Endothelial cell of umbilical vein (primary cell): ENCODE measurements at regions not wholly inside any gene's neighbourhood (a gene's known extent, or its start where the extent isn't known, plus 50 kb on each side); places are given as distances from the start of the nearest gene placed in this dataset.

Experiments used
- BruUV-seq: library from RNA; stranded (reverse); fragments of 400-500 nt; replicated peaks from 2 replicates; lab custom pipeline; 2021; lab: Mats Ljungman, UMichigan
- CTCF ChIA-PET: fragments of 300-600, 350-600 bp; sonication (Branson Sonifier 250); formaldehyde crosslinking; loops from one replicate; lab custom pipeline; 2021; ENCODE audit warnings: antibody characterized with exemption, inconsistent platforms; lab: Charles Lee
- POLR2A ChIA-PET: fragments of 300-600, 350-600 bp; sonication (Branson Sonifier 250); formaldehyde crosslinking; loops from one replicate; lab custom pipeline; 2021; ENCODE audit warnings: antibody characterized with exemption, inconsistent platforms; lab: Charles Lee
- DNase-seq: peaks from one replicate; pipeline ENCODE4 v3.0.0-alpha.2; 2011; ENCODE audit warnings: low read depth, low spot score
- FAIRE-seq: peaks from 2 replicates; lab custom pipeline; 2011; peaks lifted over from hg19 to GRCh38; lab: Jason Lieb, UNC
- H2AFZ ChIP-seq: 2 replicates; pipeline ENCODE4 v1.6.0; 2012; ENCODE audit warnings: low read depth, low read length, control low read depth, inconsistent platforms
- H3K27ac ChIP-seq: 2 replicates; pipeline ENCODE4 v1.5.1; 2011; ENCODE audit warnings: low read depth, mild to moderate bottlenecking, control low read depth, low read length, moderate library complexity; ENCODE audit not compliant: insufficient read depth
- H3K27me3 ChIP-seq, 2 experiments: 2 replicates each; pipeline versions ENCODE4 v1.6.0 to v1.6.1; 2011; ENCODE audit warnings: low read length in 2 of 2, mixed read lengths in 1 of 2; ENCODE audit not compliant: control insufficient read depth in 2 of 2, insufficient read depth in 2 of 2
- H3K36me3 ChIP-seq, 2 experiments: 2 replicates in 1 of 2; 3 replicates in 1 of 2; pipeline ENCODE4 v1.5.1; 2011; ENCODE audit warnings: low read length in 2 of 2, mild to moderate bottlenecking in 1 of 2, moderate library complexity in 1 of 2; ENCODE audit not compliant: control insufficient read depth in 2 of 2, insufficient read depth in 2 of 2; ENCODE audit errors: extremely low read depth in 1 of 2
- H3K4me1 ChIP-seq: 3 replicates; pipeline ENCODE4 v1.5.1; 2011; ENCODE audit warnings: mild to moderate bottlenecking, low read length; ENCODE audit not compliant: control insufficient read depth, insufficient read depth; ENCODE audit errors: extremely low read depth
- H3K4me2 ChIP-seq: 2 replicates; pipeline ENCODE4 v1.6.1; 2011; ENCODE audit warnings: low read length, control low read depth, mixed read lengths; ENCODE audit not compliant: insufficient read depth
- H3K4me3 ChIP-seq, 3 experiments: fragments of 200-600 bp in 1 of 3; sonication (generic), shearing (Covaris generic) in 1 of 3; replicated peaks in 1 of 3; 2 replicates each; pipeline ENCODE4 v1.5.1; 2011 to 2016; ENCODE audit warnings: control low read depth in 3 of 3, low read length in 3 of 3, mild to moderate bottlenecking in 2 of 3, inconsistent platforms in 1 of 3, low read depth in 1 of 3, moderate library complexity in 1 of 3; ENCODE audit not compliant: insufficient read depth in 1 of 3
- H3K79me2 ChIP-seq: 2 replicates; pipeline ENCODE4 v1.6.0; 2012; ENCODE audit warnings: low read length, inconsistent platforms; ENCODE audit not compliant: control insufficient read depth, insufficient read depth
- H3K9ac ChIP-seq: replicated peaks from 2 replicates; pipeline ENCODE3; 2011; ENCODE audit warnings: low read length, control low read depth; ENCODE audit not compliant: insufficient read depth; ENCODE audit errors: extremely low read depth
- H3K9me1 ChIP-seq: replicated peaks from 3 replicates; pipeline ENCODE4 v1.6.0; 2011; ENCODE audit warnings: mild to moderate bottlenecking, low read length; ENCODE audit not compliant: control insufficient read depth, insufficient read depth; ENCODE audit errors: extremely low read depth
- H3K9me3 ChIP-seq: replicated peaks from 2 replicates; pipeline ENCODE4 v1.5.1; 2012; ENCODE audit warnings: low read length, inconsistent platforms; ENCODE audit not compliant: control insufficient read depth, insufficient read depth
- H4K20me1 ChIP-seq: replicated peaks from 2 replicates; pipeline ENCODE3; 2011; ENCODE audit warnings: mild to moderate bottlenecking, low read length; ENCODE audit not compliant: control insufficient read depth, insufficient read depth; ENCODE audit errors: extremely low read depth
- CTCF ChIP-seq, 2 donors: IDR thresholded peaks; 1 replicate in 1 of 2; 2 replicates in 1 of 2; pipeline ENCODE4 v1.5.1; 2011; ENCODE audit warnings: low read length in 2 of 2, mild to moderate bottlenecking in 2 of 2, moderate library complexity in 2 of 2, control low read depth in 1 of 2, inconsistent platforms in 1 of 2, low read depth in 1 of 2; ENCODE audit not compliant: insufficient read depth in 1 of 2; ENCODE audit errors: extremely low read depth in 1 of 2
- EZH2 ChIP-seq: IDR thresholded peaks from 2 replicates; pipeline ENCODE4 v1.6.1; 2012; ENCODE audit warnings: borderline replicate concordance, low read depth, mild to moderate bottlenecking, moderate library complexity, low read length, inconsistent platforms; ENCODE audit not compliant: severe bottlenecking
- FOS ChIP-seq: IDR thresholded peaks from 2 replicates; pipeline ENCODE4 v1.6.1; 2011; ENCODE audit warnings: mild to moderate bottlenecking, low read length, moderate library complexity, borderline replicate concordance; ENCODE audit not compliant: insufficient read depth
- GATA2 ChIP-seq: IDR thresholded peaks from 2 replicates; pipeline ENCODE4 v1.7.0; 2011; ENCODE audit warnings: low read depth, mild to moderate bottlenecking, moderate library complexity, mixed read lengths, low read length; ENCODE audit not compliant: insufficient read length, insufficient read depth
- JUN ChIP-seq: IDR thresholded peaks from 2 replicates; pipeline ENCODE4 v1.6.1; 2011; ENCODE audit warnings: borderline replicate concordance, low read depth; ENCODE audit not compliant: insufficient read length, insufficient read depth
- MAX ChIP-seq: IDR thresholded peaks from 2 replicates; pipeline ENCODE4 v1.6.1; 2011; ENCODE audit not compliant: insufficient read depth, insufficient read length
- MYC ChIP-seq: IDR thresholded peaks from one replicate; pipeline ENCODE4 v1.6.1; 2011; ENCODE audit warnings: mild to moderate bottlenecking, low read depth, low read length
- POLR2A ChIP-seq: IDR thresholded peaks from 2 replicates; pipeline ENCODE4 v1.6.1; 2012; ENCODE audit warnings: low read depth, mild to moderate bottlenecking, control low read depth, low read length
- POLR2AphosphoS5 ChIP-seq: IDR thresholded peaks from 2 replicates; pipeline ENCODE4 v1.6.1; 2012; ENCODE audit warnings: low read depth, mild to moderate bottlenecking, control low read depth, low read length, moderate library complexity; ENCODE audit not compliant: insufficient read depth
- dilution Hi-C: fragments of 300-500 bp; cut with MboI; formaldehyde crosslinking; loops from one replicate; pipeline ENCODE4 v1.15.0; 2019; ENCODE audit warnings: low sequenced_read_pairs; ENCODE audit not compliant: extremely low pct_ligation_motif_present
- intact Hi-C: fragments of 100-400 bp; cut with micrococcal nuclease; formaldehyde crosslinking; loops from one replicate; pipeline ENCODE4 v1.10.0; 2022

GRCh38 chrX:25207803-25208475 is 192.2 kb upstream of the ARX start:
- POLR2A ChIA-PET = no interaction called here
- Histone ChIP-seq H3K4me2 (no peak overlapping the region), H3K36me3 (no peaks in the 10 kb centered on the region), H3K9me3 (no peaks in the 10 kb centered on the region), H3K27ac (no peak overlapping the region), H3K27me3 (no peaks in the 10 kb centered on the region), H3K4me3 (no peak overlapping the region), H4K20me1 (no peaks in the 10 kb centered on the region), H3K79me2 (no peaks in the 10 kb centered on the region), H3K9me1 (no peaks in the 10 kb centered on the region), H2AFZ (no peak overlapping the region), H3K9ac (no peak overlapping the region), H3K4me1 (no peaks in the 10 kb centered on the region)
- CTCF ChIA-PET = no interaction called here
- FAIRE-seq = no peak
- TF ChIP-seq POLR2AphosphoS5 (no peak), CTCF (IDR thresholded peaks at IDR 0.05; ENCODE audit: extremely low read depth in 1 of 2, insufficient read depth in 1 of 2, low read depth in 1 of 2, low read length in 2 of 2) (no peak), POLR2A (no peak)
- DNase-seq = no peak
- intact Hi-C loops = no loop called here
- dilution Hi-C loops = no loop called here
- BruUV-seq = no TSS peak

- no peaks in the 10 kb centered on the region for H3K36me3 ChIP-seq
- dilution Hi-C loops (no loop called here), intact Hi-C loops (no loop called here)
- no TSS peak for BruUV-seq
- no peak overlapping the region for H3K27ac ChIP-seq
- no peak for TF ChIP-seq FOS
- no peak for TF ChIP-seq POLR2AphosphoS5
- TF ChIP-seq MYC = no peak
- no peak for TF ChIP-seq GATA2
- no peak for TF ChIP-seq MAX
- no peak for TF ChIP-seq JUN
- no peak for TF ChIP-seq EZH2
- no peak for TF ChIP-seq POLR2A
- no peak for TF ChIP-seq CTCF (IDR thresholded peaks at IDR 0.05; ENCODE audit: extremely low read depth in 1 of 2, insufficient read depth in 1 of 2, low read depth in 1 of 2, low read length in 2 of 2)
- no peaks in the 10 kb centered on the region for H3K79me2 ChIP-seq
- FAIRE-seq (no peak), DNase-seq (no peak)
- no peak overlapping the region for H2AFZ ChIP-seq
- no peaks in the 10 kb centered on the region for H3K4me1 ChIP-seq
- H3K4me2 ChIP-seq = no peak overlapping the region
- H3K27me3 ChIP-seq = no peaks in the 10 kb centered on the region
- H3K9me1 ChIP-seq = no peaks in the 10 kb centered on the region
- no peaks in the 10 kb centered on the region for H4K20me1 ChIP-seq
- no peak overlapping the region for H3K4me3 ChIP-seq
- no peaks in the 10 kb centered on the region for H3K9me3 ChIP-seq
- ChIA-PET CTCF (no interaction called here), POLR2A (no interaction called here)
- no peak overlapping the region for H3K9ac ChIP-seq
Observed at GRCh38 chrX:25206778-25207177, 191.0 kb upstream of the ARX start.
